AG09309 (cell line): ENCODE measurements at regions not wholly inside any gene's neighbourhood (a gene's known extent, or its start where the extent isn't known, plus 50 kb on each side); places are given as distances from the start of the nearest gene placed in this dataset.

ENCODE experiments used
- DNase-seq: peaks from one replicate; pipeline ENCODE4 v3.0.0-alpha.2; 2010; ENCODE audit warnings: low read depth
- H3K4me3 ChIP-seq: 2 replicates; pipeline ENCODE4 v1.5.1; 2011; ENCODE audit warnings: mild to moderate bottlenecking, low read depth, low read length, moderate library complexity; ENCODE audit not compliant: control insufficient read depth
- CTCF ChIP-seq: IDR thresholded peaks from 2 replicates; pipeline ENCODE4 v1.5.1; 2011; ENCODE audit warnings: mild to moderate bottlenecking, low read depth, low read length, inconsistent platforms; ENCODE audit not compliant: insufficient read depth, control insufficient read depth; ENCODE audit errors: missing control alignments

DNA sequence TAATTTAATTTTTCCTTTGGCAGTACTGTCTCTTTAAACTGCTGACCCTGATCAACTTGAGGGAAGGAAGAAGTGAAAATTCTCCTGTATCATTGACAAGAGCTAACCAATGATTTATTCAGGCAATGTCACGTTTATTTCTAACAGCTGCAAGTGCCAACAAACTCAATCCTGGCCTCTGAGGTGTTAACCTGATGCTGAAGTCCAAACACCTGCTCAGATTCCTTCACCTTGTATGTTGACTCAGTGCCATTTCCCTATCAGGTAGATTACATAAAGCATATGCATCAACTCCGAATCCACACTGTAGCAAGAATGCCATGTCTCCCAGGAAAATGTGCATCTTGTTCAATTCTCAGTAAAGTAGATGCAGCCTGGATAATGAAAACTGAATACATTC is 820.0 kb downstream of the XPNPEP1 start:
- no peak for DNase-seq
- no peak overlapping the region for H3K4me3 ChIP-seq
- TF ChIP-seq CTCF, result no peak

GRCh38 chr10:109089779-109090178 is 833.5 kb downstream of the XPNPEP1 start:
- H3K4me3 ChIP-seq, result no peak overlapping the region
- no peak for TF ChIP-seq CTCF
- DNase-seq, result no peak

GRCh38 chr10:109071539-109071938 is 851.8 kb downstream of the XPNPEP1 start:
- no peak for DNase-seq

DNA sequence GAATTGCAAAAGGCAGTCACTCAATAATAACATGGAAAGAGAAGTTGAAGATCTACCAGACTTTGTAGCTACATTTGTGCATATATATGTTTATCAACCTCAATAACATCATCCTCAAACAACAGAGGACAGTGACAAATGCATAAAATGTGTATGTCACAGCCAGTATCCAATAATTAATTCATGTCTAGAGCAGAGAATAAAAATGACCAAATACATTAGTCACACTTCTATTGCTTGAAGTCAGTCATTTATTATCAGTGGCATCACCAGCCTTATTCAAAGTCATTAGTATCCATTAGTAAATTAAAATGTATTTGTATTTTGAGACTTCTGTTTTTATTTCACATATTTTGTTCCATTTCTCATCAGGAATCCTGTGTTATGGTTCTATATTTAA is 852.8 kb downstream of the XPNPEP1 start:
- no peak for TF ChIP-seq CTCF
- no peak for DNase-seq
- H3K4me3 ChIP-seq, result no peak overlapping the region

More at GRCh38 chr10:109071539-109071938, 851.8 kb downstream of the XPNPEP1 start:
- H3K4me3 ChIP-seq, result no peak overlapping the region
- no peak for TF ChIP-seq CTCF

DNA sequence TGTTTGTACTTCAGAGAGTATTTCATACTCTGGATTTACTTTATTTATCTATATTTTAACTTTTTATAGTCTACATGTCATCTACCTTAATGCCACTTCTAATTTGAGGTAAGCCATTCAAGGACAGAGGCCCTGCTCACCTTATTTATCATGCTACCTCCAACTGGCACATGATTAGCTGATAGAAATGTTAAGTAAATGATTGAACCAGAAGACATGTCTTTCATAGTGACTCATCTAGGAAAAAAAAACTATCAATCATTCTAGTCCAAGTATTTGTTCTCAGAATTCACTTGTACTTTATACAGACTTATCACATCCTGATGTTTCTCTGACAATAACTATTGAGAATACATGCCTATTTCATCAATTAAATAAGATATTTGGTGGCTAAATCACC is 856.3 kb downstream of the XPNPEP1 start:
- no peak for DNase-seq
- no peak overlapping the region for H3K4me3 ChIP-seq
- no peak for TF ChIP-seq CTCF

GRCh38 chr10:109065821-109066220 is 857.5 kb downstream of the XPNPEP1 start:
- no peak for TF ChIP-seq CTCF
- DNase-seq, result no peak
- no peak overlapping the region for H3K4me3 ChIP-seq

DNA sequence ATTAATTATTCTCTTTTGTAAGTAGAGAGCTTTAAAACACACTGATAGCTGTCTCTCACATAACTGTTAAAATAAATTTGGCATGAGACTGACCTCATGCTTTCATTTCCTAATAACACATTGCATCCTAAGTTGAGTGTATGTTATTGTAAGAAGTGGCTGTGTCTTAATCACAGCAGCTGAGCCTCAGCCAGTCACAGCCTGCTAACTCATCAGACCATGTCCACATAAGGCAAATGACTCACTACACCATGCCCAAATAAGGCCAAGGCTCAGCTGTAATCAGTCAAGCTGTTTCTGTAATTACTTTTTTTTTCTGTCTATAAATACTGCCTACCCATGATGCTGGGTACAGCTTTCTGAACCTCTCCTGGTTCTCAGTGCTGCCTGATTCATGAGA is 860.9 kb downstream of the XPNPEP1 start:
- TF ChIP-seq CTCF, result no peak
- no peak overlapping the region for H3K4me3 ChIP-seq
- no peak for DNase-seq
